WTC11 (cell line): ENCODE measurements at regions not wholly inside any gene's neighbourhood (a gene's known extent, or its start where the extent isn't known, plus 50 kb on each side); places are given as distances from the start of the nearest gene placed in this dataset.

ENCODE experiments used
- ATAC-seq: fragments of 200-7000 bp; cut with Tn5 transposase; 2 replicates; pipeline ENCODE4 v1.10.0; 2021; ENCODE audit warnings: mild to moderate bottlenecking, moderate library complexity
- CTCF ChIA-PET: fragments of 300-600 bp; sonication (Branson Sonifier 250); formaldehyde crosslinking; loops from one replicate; lab custom pipeline; 2021; ENCODE audit warnings: antibody characterized with exemption; lab: Charles Lee
- POLR2A ChIA-PET: fragments of 350-600 bp; sonication (Branson Sonifier 250); formaldehyde crosslinking; loops from one replicate; lab custom pipeline; 2021; ENCODE audit warnings: antibody characterized with exemption; lab: Charles Lee
- DNase-seq: peaks from one replicate; pipeline ENCODE4 v3.0.0; 2021; ENCODE audit warnings: low spot score
- H3K27ac Mint-ChIP-seq: 2 replicates; pipeline ENCODE4 v1.8.0; 2021; ENCODE audit warnings: mixed read lengths
- H3K27me3 Mint-ChIP-seq: 2 replicates; pipeline ENCODE4 v1.8.0; 2021; ENCODE audit warnings: low read depth, mild to moderate bottlenecking, moderate library complexity, mixed read lengths
- H3K36me3 Mint-ChIP-seq: 2 replicates; pipeline ENCODE4 v1.8.0; 2021; ENCODE audit warnings: mixed read lengths
- H3K4me1 Mint-ChIP-seq: 2 replicates; pipeline ENCODE4 v1.8.0; 2022; ENCODE audit warnings: mixed read lengths
- H3K4me3 Mint-ChIP-seq: 2 replicates; pipeline ENCODE4 v1.8.0; 2021; ENCODE audit warnings: mild to moderate bottlenecking, moderate library complexity, mixed read lengths
- H3K9me3 Mint-ChIP-seq: 2 replicates; pipeline ENCODE4 v1.8.0; 2021; ENCODE audit warnings: mixed read lengths
- GTF2I ChIP-seq: fragments of 250-450 bp; sonication (Bioruptor Pico); conservative IDR thresholded peaks from 2 replicates; pipeline ENCODE4 v1.4.0; 2021; ENCODE audit warnings: mild to moderate bottlenecking
- HMGA2 ChIP-seq: fragments of 250-450 bp; sonication (Bioruptor Pico); IDR thresholded peaks from 2 replicates; pipeline ENCODE4 v1.4.0; 2021; ENCODE audit warnings: mild to moderate bottlenecking, moderate library complexity
- MYBL2 ChIP-seq: sonication (generic); formaldehyde crosslinking; IDR thresholded peaks from 2 replicates; pipeline ENCODE4 v1.8.1; 2023; ENCODE audit warnings: mild to moderate bottlenecking, moderate library complexity, missing genetic modification reagents
- ZNF121 ChIP-seq: sonication (generic); formaldehyde crosslinking; IDR thresholded peaks from 2 replicates; pipeline ENCODE4 v1.8.0; 2023; ENCODE audit warnings: missing genetic modification reagents
- TF ChIP-seq, protein P1 (sequence below): sonication (generic); formaldehyde crosslinking; IDR thresholded peaks from 2 replicates; pipeline ENCODE4 v1.8.0; 2023; ENCODE audit warnings: mild to moderate bottlenecking, missing genetic modification reagents
- TF ChIP-seq, protein P2 (sequence below): sonication (generic); formaldehyde crosslinking; IDR thresholded peaks from 2 replicates; pipeline ENCODE4 v1.8.1; 2022; ENCODE audit warnings: missing genetic modification reagents, borderline replicate concordance
- TF ChIP-seq, protein P3 (sequence below): sonication (generic); formaldehyde crosslinking; conservative IDR thresholded peaks from 2 replicates; pipeline ENCODE4 v1.8.1; 2022; ENCODE audit warnings: mild to moderate bottlenecking, missing genetic modification reagents
- TF ChIP-seq, protein P4 (sequence below): sonication (generic); formaldehyde crosslinking; IDR thresholded peaks from 2 replicates; pipeline ENCODE4 v1.8.1; 2023; ENCODE audit warnings: mild to moderate bottlenecking, missing genetic modification reagents
- TF ChIP-seq, protein P5 (sequence below): sonication (generic); formaldehyde crosslinking; IDR thresholded peaks from 2 replicates; pipeline ENCODE4 v1.8.0; 2023; ENCODE audit warnings: missing genetic modification reagents, mild to moderate bottlenecking, borderline replicate concordance
- TF ChIP-seq, protein P6 (sequence below): sonication (generic); formaldehyde crosslinking; IDR thresholded peaks from 2 replicates; pipeline ENCODE4 v1.8.0; 2022; ENCODE audit warnings: missing genetic modification reagents
- TF ChIP-seq, protein P7 (sequence below): sonication (generic); formaldehyde crosslinking; conservative IDR thresholded peaks from 2 replicates; pipeline ENCODE4 v1.8.1; 2023; ENCODE audit warnings: mild to moderate bottlenecking, low read depth, missing genetic modification reagents, moderate library complexity
- TF ChIP-seq, protein P8 (sequence below): fragments of 250-450 bp; sonication (Bioruptor Pico); IDR thresholded peaks from 2 replicates; pipeline ENCODE4 v1.9.0; 2021; ENCODE audit warnings: mild to moderate bottlenecking, borderline replicate concordance

DNA sequence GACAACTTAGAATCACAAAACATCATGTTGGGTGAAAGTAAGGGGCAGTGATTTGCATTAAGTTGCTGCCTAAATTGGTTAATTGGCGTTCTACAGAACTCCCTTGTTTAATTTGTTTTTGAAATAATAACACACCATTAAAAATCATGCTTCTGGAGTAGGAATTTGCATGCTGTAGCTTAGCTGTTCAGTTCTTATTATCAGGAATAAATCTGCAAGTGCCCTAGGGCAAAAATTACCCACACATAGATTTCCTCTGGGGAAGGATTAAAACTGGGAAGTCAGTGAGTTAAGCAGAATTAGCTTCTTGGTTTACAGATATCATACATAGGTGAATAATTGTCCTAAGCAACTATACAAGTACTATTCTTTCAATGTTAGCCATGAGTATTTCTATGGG, 381.6 kb upstream of the NAALADL2 start (continued):
- TF ChIP-seq, protein P1, sequence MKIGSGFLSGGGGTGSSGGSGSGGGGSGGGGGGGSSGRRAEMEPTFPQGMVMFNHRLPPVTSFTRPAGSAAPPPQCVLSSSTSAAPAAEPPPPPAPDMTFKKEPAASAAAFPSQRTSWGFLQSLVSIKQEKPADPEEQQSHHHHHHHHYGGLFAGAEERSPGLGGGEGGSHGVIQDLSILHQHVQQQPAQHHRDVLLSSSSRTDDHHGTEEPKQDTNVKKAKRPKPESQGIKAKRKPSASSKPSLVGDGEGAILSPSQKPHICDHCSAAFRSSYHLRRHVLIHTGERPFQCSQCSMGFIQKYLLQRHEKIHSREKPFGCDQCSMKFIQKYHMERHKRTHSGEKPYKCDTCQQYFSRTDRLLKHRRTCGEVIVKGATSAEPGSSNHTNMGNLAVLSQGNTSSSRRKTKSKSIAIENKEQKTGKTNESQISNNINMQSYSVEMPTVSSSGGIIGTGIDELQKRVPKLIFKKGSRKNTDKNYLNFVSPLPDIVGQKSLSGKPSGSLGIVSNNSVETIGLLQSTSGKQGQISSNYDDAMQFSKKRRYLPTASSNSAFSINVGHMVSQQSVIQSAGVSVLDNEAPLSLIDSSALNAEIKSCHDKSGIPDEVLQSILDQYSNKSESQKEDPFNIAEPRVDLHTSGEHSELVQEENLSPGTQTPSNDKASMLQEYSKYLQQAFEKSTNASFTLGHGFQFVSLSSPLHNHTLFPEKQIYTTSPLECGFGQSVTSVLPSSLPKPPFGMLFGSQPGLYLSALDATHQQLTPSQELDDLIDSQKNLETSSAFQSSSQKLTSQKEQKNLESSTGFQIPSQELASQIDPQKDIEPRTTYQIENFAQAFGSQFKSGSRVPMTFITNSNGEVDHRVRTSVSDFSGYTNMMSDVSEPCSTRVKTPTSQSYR: no peak

DNA sequence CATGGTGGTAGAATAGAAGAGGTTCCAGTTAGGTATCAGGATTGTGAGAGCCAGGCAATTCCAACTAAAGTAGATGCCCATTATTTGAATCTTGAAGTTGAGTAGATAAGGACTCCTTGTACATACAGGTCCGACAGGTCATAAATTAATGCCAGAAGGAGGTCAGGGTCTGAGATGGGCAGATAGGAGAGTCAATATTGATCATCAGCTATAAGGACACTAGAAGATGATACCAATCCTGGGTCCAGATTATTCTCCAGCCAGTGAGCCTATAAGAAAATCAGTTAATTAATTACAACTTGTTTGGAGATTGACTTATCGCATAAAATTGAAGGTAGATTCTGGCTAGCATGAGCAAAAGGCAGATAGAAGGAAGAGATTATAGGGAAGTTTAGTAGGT, 378.4 kb upstream of the NAALADL2 start:
- no peaks in the 10 kb centered on the region for H3K27me3 Mint-ChIP-seq
- ATAC-seq: no peak
- peaks cover 8% of the 10 kb centered on the region; the same call in 1 of the 2 replicates for H3K4me1 Mint-ChIP-seq
- H3K27ac Mint-ChIP-seq: no peak overlapping the region
- ChIA-PET POLR2A (no interaction called here), CTCF (no interaction called here)
- H3K36me3 Mint-ChIP-seq: no peaks in the 10 kb centered on the region
- H3K9me3 Mint-ChIP-seq: peaks cover 5% of the 10 kb centered on the region
- no peak overlapping the region for H3K4me3 Mint-ChIP-seq
- DNase-seq: no peak
- TF ChIP-seq, protein P2, sequence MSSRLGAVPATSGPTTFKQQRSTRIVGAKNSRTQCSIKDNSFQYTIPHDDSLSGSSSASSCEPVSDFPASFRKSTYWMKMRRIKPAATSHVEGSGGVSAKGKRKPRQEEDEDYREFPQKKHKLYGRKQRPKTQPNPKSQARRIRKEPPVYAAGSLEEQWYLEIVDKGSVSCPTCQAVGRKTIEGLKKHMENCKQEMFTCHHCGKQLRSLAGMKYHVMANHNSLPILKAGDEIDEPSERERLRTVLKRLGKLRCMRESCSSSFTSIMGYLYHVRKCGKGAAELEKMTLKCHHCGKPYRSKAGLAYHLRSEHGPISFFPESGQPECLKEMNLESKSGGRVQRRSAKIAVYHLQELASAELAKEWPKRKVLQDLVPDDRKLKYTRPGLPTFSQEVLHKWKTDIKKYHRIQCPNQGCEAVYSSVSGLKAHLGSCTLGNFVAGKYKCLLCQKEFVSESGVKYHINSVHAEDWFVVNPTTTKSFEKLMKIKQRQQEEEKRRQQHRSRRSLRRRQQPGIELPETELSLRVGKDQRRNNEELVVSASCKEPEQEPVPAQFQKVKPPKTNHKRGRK (CRISPR knock-in tag): no peak
- TF ChIP-seq, protein P3, sequence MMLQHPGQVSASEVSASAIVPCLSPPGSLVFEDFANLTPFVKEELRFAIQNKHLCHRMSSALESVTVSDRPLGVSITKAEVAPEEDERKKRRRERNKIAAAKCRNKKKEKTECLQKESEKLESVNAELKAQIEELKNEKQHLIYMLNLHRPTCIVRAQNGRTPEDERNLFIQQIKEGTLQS (CRISPR knock-in tag): no peak
- TF ChIP-seq, protein P4, sequence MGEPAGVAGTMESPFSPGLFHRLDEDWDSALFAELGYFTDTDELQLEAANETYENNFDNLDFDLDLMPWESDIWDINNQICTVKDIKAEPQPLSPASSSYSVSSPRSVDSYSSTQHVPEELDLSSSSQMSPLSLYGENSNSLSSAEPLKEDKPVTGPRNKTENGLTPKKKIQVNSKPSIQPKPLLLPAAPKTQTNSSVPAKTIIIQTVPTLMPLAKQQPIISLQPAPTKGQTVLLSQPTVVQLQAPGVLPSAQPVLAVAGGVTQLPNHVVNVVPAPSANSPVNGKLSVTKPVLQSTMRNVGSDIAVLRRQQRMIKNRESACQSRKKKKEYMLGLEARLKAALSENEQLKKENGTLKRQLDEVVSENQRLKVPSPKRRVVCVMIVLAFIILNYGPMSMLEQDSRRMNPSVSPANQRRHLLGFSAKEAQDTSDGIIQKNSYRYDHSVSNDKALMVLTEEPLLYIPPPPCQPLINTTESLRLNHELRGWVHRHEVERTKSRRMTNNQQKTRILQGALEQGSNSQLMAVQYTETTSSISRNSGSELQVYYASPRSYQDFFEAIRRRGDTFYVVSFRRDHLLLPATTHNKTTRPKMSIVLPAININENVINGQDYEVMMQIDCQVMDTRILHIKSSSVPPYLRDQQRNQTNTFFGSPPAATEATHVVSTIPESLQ: no peak
- TF ChIP-seq, protein P5, sequence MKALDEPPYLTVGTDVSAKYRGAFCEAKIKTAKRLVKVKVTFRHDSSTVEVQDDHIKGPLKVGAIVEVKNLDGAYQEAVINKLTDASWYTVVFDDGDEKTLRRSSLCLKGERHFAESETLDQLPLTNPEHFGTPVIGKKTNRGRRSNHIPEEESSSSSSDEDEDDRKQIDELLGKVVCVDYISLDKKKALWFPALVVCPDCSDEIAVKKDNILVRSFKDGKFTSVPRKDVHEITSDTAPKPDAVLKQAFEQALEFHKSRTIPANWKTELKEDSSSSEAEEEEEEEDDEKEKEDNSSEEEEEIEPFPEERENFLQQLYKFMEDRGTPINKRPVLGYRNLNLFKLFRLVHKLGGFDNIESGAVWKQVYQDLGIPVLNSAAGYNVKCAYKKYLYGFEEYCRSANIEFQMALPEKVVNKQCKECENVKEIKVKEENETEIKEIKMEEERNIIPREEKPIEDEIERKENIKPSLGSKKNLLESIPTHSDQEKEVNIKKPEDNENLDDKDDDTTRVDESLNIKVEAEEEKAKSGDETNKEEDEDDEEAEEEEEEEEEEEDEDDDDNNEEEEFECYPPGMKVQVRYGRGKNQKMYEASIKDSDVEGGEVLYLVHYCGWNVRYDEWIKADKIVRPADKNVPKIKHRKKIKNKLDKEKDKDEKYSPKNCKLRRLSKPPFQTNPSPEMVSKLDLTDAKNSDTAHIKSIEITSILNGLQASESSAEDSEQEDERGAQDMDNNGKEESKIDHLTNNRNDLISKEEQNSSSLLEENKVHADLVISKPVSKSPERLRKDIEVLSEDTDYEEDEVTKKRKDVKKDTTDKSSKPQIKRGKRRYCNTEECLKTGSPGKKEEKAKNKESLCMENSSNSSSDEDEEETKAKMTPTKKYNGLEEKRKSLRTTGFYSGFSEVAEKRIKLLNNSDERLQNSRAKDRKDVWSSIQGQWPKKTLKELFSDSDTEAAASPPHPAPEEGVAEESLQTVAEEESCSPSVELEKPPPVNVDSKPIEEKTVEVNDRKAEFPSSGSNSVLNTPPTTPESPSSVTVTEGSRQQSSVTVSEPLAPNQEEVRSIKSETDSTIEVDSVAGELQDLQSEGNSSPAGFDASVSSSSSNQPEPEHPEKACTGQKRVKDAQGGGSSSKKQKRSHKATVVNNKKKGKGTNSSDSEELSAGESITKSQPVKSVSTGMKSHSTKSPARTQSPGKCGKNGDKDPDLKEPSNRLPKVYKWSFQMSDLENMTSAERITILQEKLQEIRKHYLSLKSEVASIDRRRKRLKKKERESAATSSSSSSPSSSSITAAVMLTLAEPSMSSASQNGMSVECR (CRISPR knock-in tag): no peak
- TF ChIP-seq, protein P6, sequence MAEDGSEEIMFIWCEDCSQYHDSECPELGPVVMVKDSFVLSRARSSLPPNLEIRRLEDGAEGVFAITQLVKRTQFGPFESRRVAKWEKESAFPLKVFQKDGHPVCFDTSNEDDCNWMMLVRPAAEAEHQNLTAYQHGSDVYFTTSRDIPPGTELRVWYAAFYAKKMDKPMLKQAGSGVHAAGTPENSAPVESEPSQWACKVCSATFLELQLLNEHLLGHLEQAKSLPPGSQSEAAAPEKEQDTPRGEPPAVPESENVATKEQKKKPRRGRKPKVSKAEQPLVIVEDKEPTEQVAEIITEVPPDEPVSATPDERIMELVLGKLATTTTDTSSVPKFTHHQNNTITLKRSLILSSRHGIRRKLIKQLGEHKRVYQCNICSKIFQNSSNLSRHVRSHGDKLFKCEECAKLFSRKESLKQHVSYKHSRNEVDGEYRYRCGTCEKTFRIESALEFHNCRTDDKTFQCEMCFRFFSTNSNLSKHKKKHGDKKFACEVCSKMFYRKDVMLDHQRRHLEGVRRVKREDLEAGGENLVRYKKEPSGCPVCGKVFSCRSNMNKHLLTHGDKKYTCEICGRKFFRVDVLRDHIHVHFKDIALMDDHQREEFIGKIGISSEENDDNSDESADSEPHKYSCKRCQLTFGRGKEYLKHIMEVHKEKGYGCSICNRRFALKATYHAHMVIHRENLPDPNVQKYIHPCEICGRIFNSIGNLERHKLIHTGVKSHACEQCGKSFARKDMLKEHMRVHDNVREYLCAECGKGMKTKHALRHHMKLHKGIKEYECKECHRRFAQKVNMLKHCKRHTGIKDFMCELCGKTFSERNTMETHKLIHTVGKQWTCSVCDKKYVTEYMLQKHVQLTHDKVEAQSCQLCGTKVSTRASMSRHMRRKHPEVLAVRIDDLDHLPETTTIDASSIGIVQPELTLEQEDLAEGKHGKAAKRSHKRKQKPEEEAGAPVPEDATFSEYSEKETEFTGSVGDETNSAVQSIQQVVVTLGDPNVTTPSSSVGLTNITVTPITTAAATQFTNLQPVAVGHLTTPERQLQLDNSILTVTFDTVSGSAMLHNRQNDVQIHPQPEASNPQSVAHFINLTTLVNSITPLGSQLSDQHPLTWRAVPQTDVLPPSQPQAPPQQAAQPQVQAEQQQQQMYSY (CRISPR knock-in tag): no peak
- TF ChIP-seq, protein P7, sequence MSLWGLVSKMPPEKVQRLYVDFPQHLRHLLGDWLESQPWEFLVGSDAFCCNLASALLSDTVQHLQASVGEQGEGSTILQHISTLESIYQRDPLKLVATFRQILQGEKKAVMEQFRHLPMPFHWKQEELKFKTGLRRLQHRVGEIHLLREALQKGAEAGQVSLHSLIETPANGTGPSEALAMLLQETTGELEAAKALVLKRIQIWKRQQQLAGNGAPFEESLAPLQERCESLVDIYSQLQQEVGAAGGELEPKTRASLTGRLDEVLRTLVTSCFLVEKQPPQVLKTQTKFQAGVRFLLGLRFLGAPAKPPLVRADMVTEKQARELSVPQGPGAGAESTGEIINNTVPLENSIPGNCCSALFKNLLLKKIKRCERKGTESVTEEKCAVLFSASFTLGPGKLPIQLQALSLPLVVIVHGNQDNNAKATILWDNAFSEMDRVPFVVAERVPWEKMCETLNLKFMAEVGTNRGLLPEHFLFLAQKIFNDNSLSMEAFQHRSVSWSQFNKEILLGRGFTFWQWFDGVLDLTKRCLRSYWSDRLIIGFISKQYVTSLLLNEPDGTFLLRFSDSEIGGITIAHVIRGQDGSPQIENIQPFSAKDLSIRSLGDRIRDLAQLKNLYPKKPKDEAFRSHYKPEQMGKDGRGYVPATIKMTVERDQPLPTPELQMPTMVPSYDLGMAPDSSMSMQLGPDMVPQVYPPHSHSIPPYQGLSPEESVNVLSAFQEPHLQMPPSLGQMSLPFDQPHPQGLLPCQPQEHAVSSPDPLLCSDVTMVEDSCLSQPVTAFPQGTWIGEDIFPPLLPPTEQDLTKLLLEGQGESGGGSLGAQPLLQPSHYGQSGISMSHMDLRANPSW (CRISPR knock-in tag): no peak
- no peak for TF ChIP-seq ZNF121 (CRISPR knock-in tag)
- no peak for TF ChIP-seq GTF2I (CRISPR knock-in tag)
- TF ChIP-seq, protein P8, sequence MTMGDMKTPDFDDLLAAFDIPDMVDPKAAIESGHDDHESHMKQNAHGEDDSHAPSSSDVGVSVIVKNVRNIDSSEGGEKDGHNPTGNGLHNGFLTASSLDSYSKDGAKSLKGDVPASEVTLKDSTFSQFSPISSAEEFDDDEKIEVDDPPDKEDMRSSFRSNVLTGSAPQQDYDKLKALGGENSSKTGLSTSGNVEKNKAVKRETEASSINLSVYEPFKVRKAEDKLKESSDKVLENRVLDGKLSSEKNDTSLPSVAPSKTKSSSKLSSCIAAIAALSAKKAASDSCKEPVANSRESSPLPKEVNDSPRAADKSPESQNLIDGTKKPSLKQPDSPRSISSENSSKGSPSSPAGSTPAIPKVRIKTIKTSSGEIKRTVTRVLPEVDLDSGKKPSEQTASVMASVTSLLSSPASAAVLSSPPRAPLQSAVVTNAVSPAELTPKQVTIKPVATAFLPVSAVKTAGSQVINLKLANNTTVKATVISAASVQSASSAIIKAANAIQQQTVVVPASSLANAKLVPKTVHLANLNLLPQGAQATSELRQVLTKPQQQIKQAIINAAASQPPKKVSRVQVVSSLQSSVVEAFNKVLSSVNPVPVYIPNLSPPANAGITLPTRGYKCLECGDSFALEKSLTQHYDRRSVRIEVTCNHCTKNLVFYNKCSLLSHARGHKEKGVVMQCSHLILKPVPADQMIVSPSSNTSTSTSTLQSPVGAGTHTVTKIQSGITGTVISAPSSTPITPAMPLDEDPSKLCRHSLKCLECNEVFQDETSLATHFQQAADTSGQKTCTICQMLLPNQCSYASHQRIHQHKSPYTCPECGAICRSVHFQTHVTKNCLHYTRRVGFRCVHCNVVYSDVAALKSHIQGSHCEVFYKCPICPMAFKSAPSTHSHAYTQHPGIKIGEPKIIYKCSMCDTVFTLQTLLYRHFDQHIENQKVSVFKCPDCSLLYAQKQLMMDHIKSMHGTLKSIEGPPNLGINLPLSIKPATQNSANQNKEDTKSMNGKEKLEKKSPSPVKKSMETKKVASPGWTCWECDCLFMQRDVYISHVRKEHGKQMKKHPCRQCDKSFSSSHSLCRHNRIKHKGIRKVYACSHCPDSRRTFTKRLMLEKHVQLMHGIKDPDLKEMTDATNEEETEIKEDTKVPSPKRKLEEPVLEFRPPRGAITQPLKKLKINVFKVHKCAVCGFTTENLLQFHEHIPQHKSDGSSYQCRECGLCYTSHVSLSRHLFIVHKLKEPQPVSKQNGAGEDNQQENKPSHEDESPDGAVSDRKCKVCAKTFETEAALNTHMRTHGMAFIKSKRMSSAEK: no peak
- no peak for TF ChIP-seq HMGA2 (CRISPR knock-in tag)
- no peak for TF ChIP-seq MYBL2 (CRISPR knock-in tag)
